ENCODE measurements at regions not wholly inside any gene's neighbourhood (a gene's known extent, or its start where the extent isn't known, plus 50 kb on each side); places are given as distances from the start of the nearest gene placed in this dataset.

DNA sequence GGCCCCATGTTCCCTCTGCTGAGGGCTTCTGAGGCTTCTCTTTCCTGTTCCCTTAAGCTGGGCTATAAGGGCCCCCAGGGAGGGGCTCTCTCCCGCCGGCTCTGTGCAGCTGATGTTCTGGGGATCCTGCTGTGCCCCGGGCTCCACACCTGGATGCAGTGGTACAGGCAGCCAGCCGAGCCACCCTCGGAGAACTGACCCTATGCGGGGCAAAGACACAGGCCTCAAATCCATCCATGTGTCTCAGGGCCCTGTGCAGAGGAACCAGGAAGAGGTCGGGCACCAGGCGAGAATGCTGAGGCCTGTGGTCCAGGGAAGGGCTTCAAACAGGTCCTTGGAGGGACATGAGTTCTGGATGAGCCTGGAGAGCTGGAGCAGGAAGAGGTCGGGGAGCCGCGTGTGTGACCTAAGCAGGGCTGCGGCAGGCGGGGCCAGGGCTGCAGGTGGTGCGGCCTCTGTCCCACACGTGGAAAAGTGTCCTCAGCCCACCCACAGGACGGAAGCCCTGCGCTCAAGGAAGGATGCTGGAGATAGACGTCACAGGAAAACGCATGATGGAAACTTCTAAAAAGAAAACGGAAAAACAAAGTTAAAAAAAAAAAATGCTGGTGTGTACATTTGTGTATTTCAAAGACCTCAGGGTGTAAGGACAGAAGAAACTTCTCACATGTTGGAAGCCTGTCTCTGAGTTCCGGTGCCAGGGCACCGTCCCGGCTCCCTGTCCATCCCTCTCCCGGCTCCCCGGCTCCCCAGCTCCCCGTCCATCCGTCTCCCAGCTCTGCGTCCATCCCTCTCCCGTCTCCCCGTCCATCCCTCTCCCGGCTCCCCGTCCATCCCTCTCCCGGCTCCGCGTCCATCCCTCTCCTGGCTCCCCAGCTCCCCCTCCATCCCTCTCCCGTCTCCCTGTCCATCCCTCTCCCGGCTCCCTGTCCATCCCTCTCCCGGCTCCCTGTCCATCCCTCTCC is 1149.2 kb downstream of the BRD1 start:
- Histone ChIP-seq H3K4me1 (ENCODE audit: control insufficient read depth, low read length) (no peaks in the 10 kb centered on the region), H3K27ac (ENCODE audit: low read depth, low read length) (no peak overlapping the region), H3K9me2 (replicated peaks; ENCODE audit: control insufficient read depth, low read length) (no peaks in the 10 kb centered on the region), H3F3A (ENCODE audit: control insufficient read depth, insufficient read depth) (no peaks in the 10 kb centered on the region), H3K4me3 (ENCODE audit: low read length) (no peak overlapping the region), H3K4me2 (ENCODE audit: low read length) (no peak overlapping the region), H3K36me3 (ENCODE audit: control insufficient read depth, low read length) (no peaks in the 10 kb centered on the region), H3K27me3 (ENCODE audit: control insufficient read depth, low read length) (no peaks in the 10 kb centered on the region), H3K9me3 (ENCODE audit: control insufficient read depth, insufficient read depth, low read length) (no peaks in the 10 kb centered on the region; the same call in 1 of the 2 replicates), H3K79me2 (ENCODE audit: control insufficient read depth, low read length) (no peaks in the 10 kb centered on the region), H4K20me1 (ENCODE audit: control insufficient read depth, insufficient read depth, low read depth, low read length) (no peaks in the 10 kb centered on the region)
- TF ChIP-seq, protein P1, sequence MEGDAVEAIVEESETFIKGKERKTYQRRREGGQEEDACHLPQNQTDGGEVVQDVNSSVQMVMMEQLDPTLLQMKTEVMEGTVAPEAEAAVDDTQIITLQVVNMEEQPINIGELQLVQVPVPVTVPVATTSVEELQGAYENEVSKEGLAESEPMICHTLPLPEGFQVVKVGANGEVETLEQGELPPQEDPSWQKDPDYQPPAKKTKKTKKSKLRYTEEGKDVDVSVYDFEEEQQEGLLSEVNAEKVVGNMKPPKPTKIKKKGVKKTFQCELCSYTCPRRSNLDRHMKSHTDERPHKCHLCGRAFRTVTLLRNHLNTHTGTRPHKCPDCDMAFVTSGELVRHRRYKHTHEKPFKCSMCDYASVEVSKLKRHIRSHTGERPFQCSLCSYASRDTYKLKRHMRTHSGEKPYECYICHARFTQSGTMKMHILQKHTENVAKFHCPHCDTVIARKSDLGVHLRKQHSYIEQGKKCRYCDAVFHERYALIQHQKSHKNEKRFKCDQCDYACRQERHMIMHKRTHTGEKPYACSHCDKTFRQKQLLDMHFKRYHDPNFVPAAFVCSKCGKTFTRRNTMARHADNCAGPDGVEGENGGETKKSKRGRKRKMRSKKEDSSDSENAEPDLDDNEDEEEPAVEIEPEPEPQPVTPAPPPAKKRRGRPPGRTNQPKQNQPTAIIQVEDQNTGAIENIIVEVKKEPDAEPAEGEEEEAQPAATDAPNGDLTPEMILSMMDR (IDR thresholded peaks at IDR 0.05; ENCODE audit: low read depth, low read length, poor library complexity, severe bottlenecking) = no peak
- TF ChIP-seq EZH2phosphoT487 (IDR thresholded peaks at IDR 0.05; ENCODE audit: borderline replicate concordance, low read length) = no peak

DNA sequence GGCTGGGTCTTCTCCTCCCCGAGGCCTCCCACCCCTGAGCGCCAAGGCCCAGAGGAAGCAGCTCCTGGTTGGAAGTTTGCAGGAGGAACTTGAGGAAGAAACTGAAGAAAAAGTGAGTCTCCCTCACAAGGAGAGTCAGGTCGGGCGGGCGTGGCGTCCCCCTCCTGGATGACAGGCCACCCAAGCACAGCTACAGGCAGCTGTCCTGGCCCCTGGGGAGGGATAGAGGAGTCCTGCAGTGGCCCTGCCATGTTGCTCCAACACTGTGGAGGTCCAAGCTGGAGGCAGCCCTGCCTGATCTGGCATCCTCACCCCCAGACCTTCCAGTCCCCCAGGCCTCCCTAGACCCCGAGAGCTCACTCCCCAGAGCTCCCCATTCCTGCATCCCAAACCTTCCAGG is 1150.1 kb downstream of the BRD1 start:
- no peaks in the 10 kb centered on the region for H4K20me1 ChIP-seq (ENCODE audit: control insufficient read depth, insufficient read depth, low read depth, low read length)
- no peaks in the 10 kb centered on the region for H3K36me3 ChIP-seq (ENCODE audit: control insufficient read depth, low read length)
- no peaks in the 10 kb centered on the region for H3K27me3 ChIP-seq (ENCODE audit: control insufficient read depth, low read length)
- no peaks in the 10 kb centered on the region for H3K9me2 ChIP-seq (replicated peaks; ENCODE audit: control insufficient read depth, low read length)
- H3K4me3 ChIP-seq (ENCODE audit: low read length) = no peak overlapping the region
- no peak overlapping the region for H3K4me2 ChIP-seq (ENCODE audit: low read length)
- H3K4me1 ChIP-seq (ENCODE audit: control insufficient read depth, low read length) = no peaks in the 10 kb centered on the region
- TF ChIP-seq, protein P1 (IDR thresholded peaks at IDR 0.05; ENCODE audit: low read depth, low read length, poor library complexity, severe bottlenecking) = no peak
- TF ChIP-seq EZH2phosphoT487 (IDR thresholded peaks at IDR 0.05; ENCODE audit: borderline replicate concordance, low read length) = no peak
- H3K27ac ChIP-seq (ENCODE audit: low read depth, low read length) = no peak overlapping the region
- peaks cover 3% of the 10 kb centered on the region for H3K9me3 ChIP-seq (ENCODE audit: control insufficient read depth, insufficient read depth, low read length)
- no peaks in the 10 kb centered on the region for H3F3A ChIP-seq (ENCODE audit: control insufficient read depth, insufficient read depth)
- H3K79me2 ChIP-seq (ENCODE audit: control insufficient read depth, low read length) = no peaks in the 10 kb centered on the region

DNA sequence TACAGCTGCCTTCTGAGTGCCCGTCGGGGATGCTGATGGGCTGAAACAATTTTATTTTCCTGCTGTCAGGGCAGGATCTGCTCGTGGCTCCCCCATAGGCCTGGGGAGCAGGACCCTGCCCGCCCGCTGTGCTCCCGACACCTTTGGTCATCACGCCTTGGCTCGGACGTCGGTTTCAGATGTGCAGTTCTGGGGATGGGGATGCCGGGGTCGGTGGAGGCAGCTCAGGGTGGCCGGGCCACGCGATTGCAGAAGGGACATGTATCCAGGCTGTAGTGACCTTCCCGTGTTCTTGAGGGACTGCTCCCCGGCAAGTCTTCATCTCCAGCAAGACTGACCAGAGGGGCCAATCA is 1150.5 kb downstream of the BRD1 start:
- Histone ChIP-seq H3K9me3 (ENCODE audit: control insufficient read depth, insufficient read depth, low read length) (peaks cover 8% of the 10 kb centered on the region), H4K20me1 (ENCODE audit: control insufficient read depth, insufficient read depth, low read depth, low read length) (no peaks in the 10 kb centered on the region), H3K79me2 (ENCODE audit: control insufficient read depth, low read length) (no peaks in the 10 kb centered on the region), H3K27me3 (ENCODE audit: control insufficient read depth, low read length) (no peaks in the 10 kb centered on the region), H3K27ac (ENCODE audit: low read depth, low read length) (no peak overlapping the region), H3K4me3 (ENCODE audit: low read length) (no peak overlapping the region), H3K36me3 (ENCODE audit: control insufficient read depth, low read length) (no peaks in the 10 kb centered on the region), H3F3A (ENCODE audit: control insufficient read depth, insufficient read depth) (no peaks in the 10 kb centered on the region), H3K4me1 (ENCODE audit: control insufficient read depth, low read length) (no peaks in the 10 kb centered on the region), H3K9me2 (replicated peaks; ENCODE audit: control insufficient read depth, low read length) (no peaks in the 10 kb centered on the region), H3K4me2 (ENCODE audit: low read length) (no peak overlapping the region)
- TF ChIP-seq EZH2phosphoT487 (IDR thresholded peaks at IDR 0.05; ENCODE audit: borderline replicate concordance, low read length) = no peak
- TF ChIP-seq, protein P1 (IDR thresholded peaks at IDR 0.05; ENCODE audit: low read depth, low read length, poor library complexity, severe bottlenecking) = no peak
